Right lobe of liver (tissue), 6 donors: ENCODE measurements at regions not wholly inside any gene's neighbourhood (a gene's known extent, or its start where the extent isn't known, plus 50 kb on each side); places are given as distances from the start of the nearest gene placed in this dataset.

Experiments used
- ATAC-seq, 4 donors: fragments of 200-7000 bp; cut with Tn5 transposase; one replicate each; pipeline ENCODE4 v1.9.1; 2020; ENCODE audit warnings: mild to moderate bottlenecking in 4 of 4, moderate library complexity in 4 of 4
- DNase-seq, 3 donors: peaks; one replicate each; pipeline ENCODE4 v3.0.0-alpha.2; 2020
- H3K27ac ChIP-seq, 3 donors: fragments of 200-600 bp; one replicate each; pipeline ENCODE4 v1.8.0; 2022
- H3K27me3 ChIP-seq, 2 donors: fragments of 200-600 bp; one replicate each; pipeline ENCODE4 v1.8.0; 2022
- H3K36me3 ChIP-seq, 4 donors: fragments of 200-600 bp; sonication (generic) in 1 of 4; one replicate each; pipeline versions ENCODE4 v1.5.1 to v1.8.0; 2017 to 2022; ENCODE audit warnings: control low read depth in 1 of 4
- H3K4me1 ChIP-seq, 4 donors: fragments of 200-600 bp; sonication (generic) in 1 of 4; one replicate each; pipeline versions ENCODE4 v1.5.1 to v1.8.0; 2017 to 2022; ENCODE audit warnings: control low read depth in 1 of 4
- H3K4me3 ChIP-seq, 3 donors: fragments of 200-600 bp; one replicate each; pipeline ENCODE4 v1.8.0; 2022
- H3K9me3 ChIP-seq, 4 donors: fragments of 200-600 bp; sonication (generic) in 1 of 4; one replicate each; pipeline versions ENCODE4 v1.5.1 to v1.8.0; 2017 to 2022; ENCODE audit warnings: control low read depth in 1 of 4
- POLR2A ChIP-seq: fragments of 450-650 bp; IDR thresholded peaks from one replicate; pipeline ENCODE4 v1.6.1; 2017; ENCODE audit warnings: antibody characterized with exemption, mild to moderate bottlenecking
- WGBS: methylation state at CpG from one replicate; pipeline ENCODE4 v1.1.6; 2018; ENCODE audit warnings: low coverage, low lambda C conversion rate; ENCODE audit not compliant: insufficient coverage; ENCODE audit errors: missing lambda C conversion rate; 5-methylcytosine and 5-hydroxymethylcytosine counted together
- intact Hi-C, 2 donors: fragments of 100-400 bp; cut with DNase I; formaldehyde crosslinking; loops; one replicate each; pipeline versions ENCODE4 v1.11.2 to v1.14.1; 2022
- TF ChIP-seq, protein P1 (sequence below), 4 donors: fragments of 200-600 bp in 3 of 4; fragments of 450-650 bp in 1 of 4; IDR thresholded peaks; one replicate each; pipeline versions ENCODE4 v1.5.1 to v1.8.0; 2016 to 2022; ENCODE audit warnings: antibody characterized with exemption in 4 of 4, mild to moderate bottlenecking in 2 of 4
- donor health status: DM: no; HTN: yes; CAD: no.
- donor health status: DM: no; HTN: no; CAD: no.
- donor health status: DM: no; HTN: no; CAD: no.
- donor health status: DM: no; HTN: yes; CAD: no.
- donor health status: DM: no; HTN: yes; CAD: no.

DNA sequence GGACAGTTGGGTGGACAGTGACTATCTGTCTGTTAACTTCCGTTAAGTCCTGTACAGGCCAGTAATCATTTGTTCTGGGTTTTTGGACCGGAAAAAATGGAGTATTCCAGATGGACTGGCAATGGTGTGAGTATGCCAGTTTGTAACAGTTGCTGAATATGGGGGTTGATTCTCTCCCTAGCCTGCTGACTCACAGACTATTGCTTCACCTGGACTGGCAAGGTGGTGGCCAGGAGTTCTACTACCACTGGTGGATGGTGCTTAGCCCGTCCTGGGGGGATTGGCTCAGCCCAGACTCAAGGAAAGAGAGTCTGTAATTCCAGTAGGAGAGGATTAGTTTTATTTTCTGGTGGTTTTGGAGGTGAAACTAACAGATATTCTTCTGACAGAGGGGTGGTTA, 343.8 kb upstream of the USP9Y start:
- no CpG with 5 or more reads among the region's 3 CpGs for WGBS
- Histone ChIP-seq H3K27me3 (no peaks in the 10 kb centered on the region), H3K9me3 (no peaks in the 10 kb centered on the region), H3K4me1 (no peaks in the 10 kb centered on the region), H3K36me3 (no peaks in the 10 kb centered on the region), H3K4me3 (no peak overlapping the region), H3K27ac (no peak overlapping the region)
- TF ChIP-seq, protein P1, sequence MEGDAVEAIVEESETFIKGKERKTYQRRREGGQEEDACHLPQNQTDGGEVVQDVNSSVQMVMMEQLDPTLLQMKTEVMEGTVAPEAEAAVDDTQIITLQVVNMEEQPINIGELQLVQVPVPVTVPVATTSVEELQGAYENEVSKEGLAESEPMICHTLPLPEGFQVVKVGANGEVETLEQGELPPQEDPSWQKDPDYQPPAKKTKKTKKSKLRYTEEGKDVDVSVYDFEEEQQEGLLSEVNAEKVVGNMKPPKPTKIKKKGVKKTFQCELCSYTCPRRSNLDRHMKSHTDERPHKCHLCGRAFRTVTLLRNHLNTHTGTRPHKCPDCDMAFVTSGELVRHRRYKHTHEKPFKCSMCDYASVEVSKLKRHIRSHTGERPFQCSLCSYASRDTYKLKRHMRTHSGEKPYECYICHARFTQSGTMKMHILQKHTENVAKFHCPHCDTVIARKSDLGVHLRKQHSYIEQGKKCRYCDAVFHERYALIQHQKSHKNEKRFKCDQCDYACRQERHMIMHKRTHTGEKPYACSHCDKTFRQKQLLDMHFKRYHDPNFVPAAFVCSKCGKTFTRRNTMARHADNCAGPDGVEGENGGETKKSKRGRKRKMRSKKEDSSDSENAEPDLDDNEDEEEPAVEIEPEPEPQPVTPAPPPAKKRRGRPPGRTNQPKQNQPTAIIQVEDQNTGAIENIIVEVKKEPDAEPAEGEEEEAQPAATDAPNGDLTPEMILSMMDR (IDR thresholded peaks at IDR 0.05), result no peak
- TF ChIP-seq POLR2A, result no peak
- intact Hi-C loops, result no loop called here
- no peak for ATAC-seq
- no peak for DNase-seq

DNA sequence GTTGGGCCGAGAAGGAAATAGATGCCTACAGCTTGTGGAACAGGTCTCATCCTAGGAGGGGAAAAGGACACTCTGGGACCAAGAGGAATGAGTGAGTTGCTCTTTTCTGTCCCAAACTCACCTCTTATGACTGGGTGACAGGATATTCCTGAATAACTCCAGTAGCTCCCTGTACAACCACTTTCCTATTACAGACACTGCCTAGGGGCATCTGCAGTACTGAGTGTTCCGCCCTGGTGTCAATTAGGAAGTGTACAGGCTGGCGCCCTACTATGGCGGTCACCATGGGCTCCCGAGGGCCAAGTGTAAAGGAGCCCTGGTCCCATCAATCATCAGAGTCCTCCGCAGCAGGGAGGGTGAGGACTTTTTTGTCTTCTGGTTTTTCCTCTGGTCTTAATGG, 343.4 kb upstream of the USP9Y start:
- DNase-seq (no peak), ATAC-seq (no peak)
- TF ChIP-seq, protein P1 (IDR thresholded peaks at IDR 0.05), result no peak
- TF ChIP-seq POLR2A, result no peak
- Histone ChIP-seq H3K4me3 (no peak overlapping the region), H3K27me3 (no peaks in the 10 kb centered on the region), H3K9me3 (no peaks in the 10 kb centered on the region), H3K27ac (no peak overlapping the region), H3K36me3 (no peaks in the 10 kb centered on the region), H3K4me1 (no peaks in the 10 kb centered on the region)
- WGBS, result no CpG with 5 or more reads among the region's 6 CpGs
- intact Hi-C loops, result no loop called here

DNA sequence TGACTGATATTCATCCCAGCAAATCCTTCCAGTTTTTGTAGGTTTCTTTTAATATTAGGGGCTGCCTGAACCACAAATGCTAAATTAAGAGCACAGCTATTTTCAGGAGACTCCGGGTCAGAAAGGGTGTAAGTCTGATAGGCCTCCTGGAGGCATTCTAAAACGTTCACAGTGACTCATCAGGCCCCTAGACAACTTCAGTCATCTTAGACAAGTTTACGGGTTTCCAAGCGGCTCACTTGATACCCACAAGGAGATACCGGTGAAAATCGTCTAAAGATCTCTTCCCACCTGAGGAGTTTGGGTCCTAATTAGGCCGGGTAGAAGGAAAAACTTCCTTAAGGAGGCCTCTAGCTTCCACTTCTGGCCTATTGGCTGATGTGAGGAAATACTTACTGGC, 342.7 kb upstream of the USP9Y start:
- no peak overlapping the region for H3K27ac ChIP-seq
- no peak for TF ChIP-seq POLR2A
- TF ChIP-seq, protein P1 (IDR thresholded peaks at IDR 0.05), result no peak
- H3K4me3 ChIP-seq, result no peak overlapping the region
- intact Hi-C loops, result no loop called here
- ATAC-seq (no peak), DNase-seq (no peak)
- no peaks in the 10 kb centered on the region for H3K36me3 ChIP-seq
- H3K4me1 ChIP-seq, result no peaks in the 10 kb centered on the region
- no peaks in the 10 kb centered on the region for H3K9me3 ChIP-seq
- WGBS, result no CpG with 5 or more reads among the region's 7 CpGs
- H3K27me3 ChIP-seq, result no peaks in the 10 kb centered on the region

DNA sequence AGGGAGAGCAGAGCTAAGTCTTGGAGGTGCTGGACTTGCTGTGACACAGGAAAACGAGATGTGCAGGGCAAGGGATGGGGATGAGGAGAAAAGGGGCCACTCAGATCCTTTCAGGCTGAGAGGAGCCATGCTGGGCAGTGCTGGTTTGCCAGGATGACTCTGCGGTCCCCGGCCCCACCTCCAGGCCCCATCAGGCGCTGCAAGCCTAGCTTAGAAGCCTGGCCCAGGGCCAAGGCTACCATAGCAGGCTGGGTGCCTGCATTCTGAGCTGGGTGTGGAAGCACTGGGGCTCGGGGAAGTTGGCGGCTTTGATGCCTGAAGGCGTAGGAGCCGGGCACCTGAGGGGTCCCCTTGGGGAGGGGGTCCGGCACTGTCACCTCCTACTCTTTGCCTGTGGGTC, 341.2 kb upstream of the USP9Y start:
- intact Hi-C loops, result no loop called here
- H3K27ac ChIP-seq, result no peak overlapping the region
- no peak for DNase-seq
- no peak for TF ChIP-seq POLR2A
- TF ChIP-seq, protein P1 (IDR thresholded peaks at IDR 0.05), result no peak
- H3K9me3 ChIP-seq, result no peaks in the 10 kb centered on the region
- no peak overlapping the region for H3K4me3 ChIP-seq
- no CpG with 5 or more reads among the region's 9 CpGs for WGBS
- H3K4me1 ChIP-seq, result no peaks in the 10 kb centered on the region
- ATAC-seq, result no peak
- H3K36me3 ChIP-seq, result no peaks in the 10 kb centered on the region
- no peaks in the 10 kb centered on the region for H3K27me3 ChIP-seq

- Histone ChIP-seq H3K36me3 (no peaks in the 10 kb centered on the region), H3K4me3 (no peak overlapping the region), H3K27ac (no peak overlapping the region), H3K4me1 (no peaks in the 10 kb centered on the region), H3K27me3 (no peaks in the 10 kb centered on the region), H3K9me3 (no peaks in the 10 kb centered on the region)
- DNase-seq, result no peak
- WGBS, result no CpG with 5 or more reads among the region's 9 CpGs
- intact Hi-C loops, result no loop called here
- ATAC-seq, result no peak
- TF ChIP-seq, protein P1 (IDR thresholded peaks at IDR 0.05), result no peak
- no peak for TF ChIP-seq POLR2A
Measured at GRCh38 chrY:12360496-12360895, 340.5 kb upstream of the USP9Y start.
